Stimulated activated CD4-positive, alpha-beta T cell treated with anti-CD3 and anti-CD28 coated beads, Interleukin-1b, Interleukin-23, amount 100 ng/mL, for 4 hours (primary cell): ENCODE measurements at regions not wholly inside any gene's neighbourhood (a gene's known extent, or its start where the extent isn't known, plus 50 kb on each side); places are given as distances from the start of the nearest gene placed in this dataset.

Source experiments
- DNase-seq, 2 donors: peaks; one replicate each; pipeline ENCODE4 v3.0.0-alpha.2; 2020; ENCODE audit warnings: low read depth in 2 of 2

DNA sequence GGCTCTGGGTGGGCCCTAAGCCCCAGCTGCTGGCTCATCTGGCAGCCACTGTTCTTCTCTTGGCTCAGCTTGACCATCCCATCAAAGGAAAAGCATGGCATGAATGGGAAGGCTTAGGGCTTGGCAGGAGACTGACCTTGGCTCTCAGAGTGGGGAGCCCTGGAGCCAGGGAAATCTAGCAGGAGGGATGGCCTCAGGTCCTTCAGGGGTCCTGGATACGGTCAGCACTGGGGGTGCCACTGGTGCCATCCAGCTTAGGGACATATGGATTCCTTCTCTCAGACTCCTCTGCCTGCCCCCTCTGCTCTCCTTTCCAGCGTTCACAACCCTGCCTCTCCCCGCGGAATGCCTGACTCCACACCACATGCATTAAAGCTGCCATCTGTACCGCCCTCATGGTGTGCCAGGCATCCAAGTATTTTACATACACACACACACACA lies 165.5 kb upstream of the HAAO start:
- no peak for DNase-seq

GRCh38 chr2:42957109-42957860 lies 164.9 kb upstream of the HAAO start:
- no peak for DNase-seq

- DNase-seq: no peak
These were observed 162.0 kb upstream of the HAAO start for GRCh38 chr2:42954227-42954962.

DNA sequence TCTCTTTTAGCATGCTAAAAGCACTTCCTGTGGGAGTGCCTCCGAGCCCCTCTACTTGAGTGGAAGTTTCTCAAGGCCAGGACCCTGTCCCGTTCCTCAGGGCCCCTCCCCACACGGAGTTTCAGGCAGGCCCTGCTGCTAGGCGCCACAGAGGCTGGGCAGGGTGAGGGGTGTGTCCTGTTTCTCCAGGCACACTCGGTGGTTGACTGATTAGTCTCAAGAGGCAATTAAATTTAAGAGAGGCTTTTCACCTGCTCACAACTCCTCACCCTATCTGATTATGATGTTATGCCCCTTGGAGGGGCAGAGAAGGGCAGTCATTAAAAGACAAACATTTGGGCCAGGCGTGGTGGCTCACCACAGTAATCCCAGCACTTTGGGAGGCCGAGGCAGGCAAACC lies 160.8 kb upstream of the HAAO start:
- DNase-seq: no peak

- no peak for DNase-seq
These were observed 159.0 kb upstream of the HAAO start for GRCh38 chr2:42951263-42951938.

DNA sequence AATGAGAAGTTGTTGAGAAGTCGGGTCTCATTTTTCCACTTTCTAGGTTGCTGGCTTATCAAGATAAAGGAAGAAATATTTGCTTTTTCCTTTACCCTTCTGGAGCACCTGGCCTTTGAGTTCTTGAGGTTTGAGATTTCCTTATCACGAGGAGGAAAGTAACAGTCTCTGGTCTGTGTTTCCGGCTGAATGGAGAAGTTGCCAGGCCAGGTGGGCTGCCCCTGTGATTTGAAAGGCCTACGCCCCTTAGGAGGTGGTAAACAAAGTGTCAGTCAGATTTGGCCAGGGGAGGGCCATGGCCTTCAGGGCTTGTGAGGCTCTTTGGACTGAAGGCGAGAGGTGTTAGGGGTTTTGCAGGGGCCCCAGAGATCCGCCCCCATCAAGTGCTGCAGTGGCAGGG lies 156.7 kb upstream of the HAAO start:
- DNase-seq: no peak

- no peak for DNase-seq
These were observed 155.6 kb upstream of the HAAO start for GRCh38 chr2:42947809-42948600.

GRCh38 chr2:42944779-42945415 lies 152.5 kb upstream of the HAAO start:
- no peak for DNase-seq

DNA sequence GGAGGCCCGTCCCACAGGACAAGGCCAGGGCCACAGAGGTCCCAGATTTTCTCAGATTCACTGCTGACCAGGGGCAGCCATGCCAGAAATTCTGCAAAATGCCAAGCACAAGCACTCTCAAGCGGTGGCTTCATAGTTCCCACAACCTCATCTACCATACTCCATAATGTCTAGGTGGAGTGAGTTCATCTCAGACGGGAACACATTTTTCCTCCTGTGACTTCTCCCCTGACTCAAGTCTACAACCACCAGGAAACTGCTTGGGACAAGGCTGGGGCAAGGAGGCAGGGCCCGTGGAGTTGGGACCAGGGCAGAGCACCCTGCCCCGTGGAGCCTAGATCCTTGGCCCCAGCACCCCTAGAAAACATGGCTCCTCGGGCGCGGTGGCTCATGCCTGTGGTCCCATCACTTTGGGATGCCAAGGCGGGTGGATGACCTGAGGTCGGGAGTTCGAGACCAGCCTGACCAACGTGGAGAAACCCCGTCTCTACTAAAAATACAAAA lies 150.7 kb upstream of the HAAO start:
- DNase-seq: no peak

DNA sequence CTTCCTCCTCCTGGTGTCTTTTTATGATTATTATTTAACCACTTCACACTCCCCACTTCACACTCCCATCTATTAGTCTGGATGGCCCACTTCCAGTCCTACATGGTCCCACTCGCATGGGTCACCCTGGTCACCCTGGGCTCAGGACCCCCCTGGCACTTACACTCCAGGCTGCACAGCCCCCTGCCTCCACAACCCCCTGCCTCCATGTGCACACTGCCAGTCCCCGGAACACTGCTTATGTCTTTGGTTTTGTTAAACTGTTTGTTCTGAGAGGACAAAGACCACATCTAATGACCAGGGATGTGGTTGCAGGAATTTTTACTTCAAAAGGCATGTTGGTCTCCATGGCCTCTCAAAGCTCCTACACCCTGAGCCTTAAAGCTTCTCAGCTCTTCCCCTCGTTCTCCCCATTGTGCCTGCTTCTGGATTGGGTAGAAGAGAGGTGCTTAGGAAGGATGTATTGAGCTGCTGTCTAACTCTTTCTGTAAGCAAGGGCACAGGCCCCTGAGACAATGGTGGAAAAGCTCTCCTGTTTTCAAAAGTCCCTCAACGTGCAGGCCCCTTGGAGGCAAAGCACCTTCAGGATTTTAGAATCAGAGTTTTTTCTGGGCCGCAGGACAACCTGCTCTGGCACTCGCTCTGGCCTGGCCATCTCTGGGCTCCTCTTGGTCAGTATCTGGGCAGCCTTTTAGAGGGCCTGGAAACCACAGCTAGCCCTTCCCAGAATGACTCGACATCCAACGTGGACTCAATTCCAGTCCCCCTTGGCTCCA lies 150.0 kb upstream of the HAAO start:
- no peak for DNase-seq

- DNase-seq: no peak
These were observed 149.3 kb upstream of the HAAO start for GRCh38 chr2:42941633-42942176.

DNA sequence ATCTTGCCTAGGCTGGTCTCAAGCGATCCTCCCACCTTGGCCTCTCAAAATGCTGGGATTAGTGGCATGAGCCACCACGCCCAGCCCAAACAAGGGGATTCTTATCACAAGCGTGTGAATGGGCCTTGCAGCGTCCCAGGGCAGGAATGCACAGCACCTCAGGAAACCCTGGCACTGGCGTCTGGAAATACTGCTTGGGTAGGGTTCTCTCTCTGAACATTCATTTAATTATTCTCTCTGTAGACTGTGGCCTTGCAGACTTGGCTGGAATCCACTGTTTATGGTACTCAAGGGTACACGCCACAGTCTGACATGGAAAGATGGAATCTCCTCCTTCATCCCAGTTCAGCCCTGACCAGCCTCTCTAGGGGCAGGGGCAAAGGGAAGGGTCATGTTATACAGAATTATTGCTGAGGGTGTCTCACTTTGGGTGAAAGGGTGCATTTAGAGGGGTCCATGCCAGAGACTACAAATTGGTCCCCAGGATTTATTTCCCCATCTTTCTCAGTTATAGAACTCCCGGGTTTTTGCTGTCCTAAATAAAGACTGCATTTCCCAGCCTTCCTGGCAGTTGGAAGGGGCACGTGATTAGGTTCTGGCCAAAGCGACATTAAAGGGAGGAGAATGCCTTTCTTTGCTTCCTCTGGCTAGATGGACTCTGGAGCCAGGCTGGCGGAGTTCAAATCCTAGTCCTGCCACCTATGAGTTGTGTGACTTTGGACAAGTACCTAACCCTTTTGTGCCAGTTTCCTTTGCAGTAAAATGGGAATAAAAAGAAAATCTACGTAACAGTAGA lies 147.2 kb upstream of the HAAO start:
- DNase-seq: no peak

- no peak for DNase-seq
These were observed 146.4 kb upstream of the HAAO start for GRCh38 chr2:42938671-42939370.

DNA sequence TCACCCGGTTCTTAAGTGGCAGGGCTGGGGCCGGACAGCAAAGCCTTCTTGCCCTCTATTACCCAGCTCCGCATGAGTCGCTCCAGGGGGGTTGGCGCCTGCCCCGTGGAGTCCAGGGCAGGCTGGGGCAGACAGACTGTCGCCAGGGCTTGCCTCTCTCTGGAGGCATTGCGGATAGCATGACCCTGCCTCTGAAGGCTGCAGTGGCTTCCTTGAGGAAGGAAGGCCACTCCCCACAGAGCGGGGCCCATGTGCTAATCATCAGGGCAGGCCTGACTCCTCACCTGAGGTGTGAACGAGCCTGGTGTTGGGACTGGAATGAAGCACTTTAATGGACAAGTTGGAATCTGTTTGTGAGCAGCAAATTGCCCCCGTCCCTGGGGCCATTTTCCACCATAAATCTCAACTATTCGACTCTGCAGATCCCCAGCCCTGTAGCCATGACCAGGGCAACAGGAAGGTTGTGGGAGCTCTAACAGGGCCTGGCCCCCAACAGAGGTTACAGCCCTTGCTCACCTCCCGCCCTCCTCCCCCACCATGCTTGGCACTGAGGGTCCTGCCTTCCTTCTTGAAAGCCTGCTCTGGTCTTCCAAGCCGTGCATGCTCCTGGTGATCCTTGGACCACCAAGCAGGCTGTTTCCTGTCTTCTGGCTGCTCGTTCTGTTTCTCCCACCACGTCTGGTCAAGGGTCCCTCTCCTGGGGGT lies 144.9 kb upstream of the HAAO start:
- no peak for DNase-seq

DNA sequence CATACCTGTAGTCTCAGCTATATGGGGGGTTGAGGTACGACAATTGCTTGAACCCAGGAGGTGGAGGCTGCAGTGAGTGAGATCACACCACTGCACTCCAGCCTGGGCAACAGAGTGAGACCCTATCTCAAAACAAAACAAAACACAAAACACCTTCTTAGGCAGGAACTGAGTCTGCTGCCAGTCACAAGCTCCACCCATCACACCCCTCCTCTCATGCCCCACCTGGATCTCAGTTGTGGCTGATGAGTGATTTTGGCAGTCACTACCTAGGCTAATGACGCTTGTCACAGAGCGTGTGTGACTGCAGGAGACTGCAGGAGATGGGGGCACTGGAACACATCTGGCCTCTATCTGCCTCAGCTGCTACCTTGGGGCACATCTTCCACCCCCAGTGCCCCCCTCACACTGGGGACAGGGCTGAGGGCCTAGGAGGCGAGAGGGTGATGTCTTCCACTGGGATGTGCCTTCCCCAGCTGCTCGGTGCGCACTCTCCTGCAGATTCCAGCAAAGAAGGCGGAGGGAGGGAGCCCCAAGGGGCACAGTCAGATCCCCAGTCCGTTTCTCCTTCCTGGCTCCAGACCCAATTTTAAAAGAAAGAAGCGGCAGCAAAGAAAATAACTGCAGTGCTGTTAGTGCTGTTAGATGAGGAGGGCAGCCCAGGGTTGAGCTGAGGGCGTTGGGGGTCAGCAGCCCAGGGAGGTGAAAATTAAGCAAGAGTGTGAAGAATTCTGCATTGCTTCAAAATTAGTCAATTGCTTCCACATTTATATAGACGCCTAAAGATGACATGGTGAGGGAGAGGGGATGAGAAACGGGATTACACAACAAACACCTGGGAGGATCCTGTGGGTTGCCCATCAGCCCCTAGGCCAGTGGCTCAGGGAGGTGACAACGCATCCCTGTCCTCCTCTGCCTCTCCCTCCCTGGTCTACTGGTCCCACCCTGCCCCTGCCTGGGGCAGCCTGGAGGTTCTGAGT lies 143.6 kb upstream of the HAAO start:
- no peak for DNase-seq

- no peak for DNase-seq
These were observed 142.3 kb upstream of the HAAO start for GRCh38 chr2:42934580-42935186.
